Neural progenitor cell (in vitro differentiated cells): ENCODE measurements at regions not wholly inside any gene's neighbourhood (a gene's known extent, or its start where the extent isn't known, plus 50 kb on each side); places are given as distances from the start of the nearest gene placed in this dataset.

ENCODE experiments used
- DNase-seq: peaks from one replicate; pipeline ENCODE4 v3.0.0-alpha.2; 2016; ENCODE audit warnings: low spot score
- H2AFZ ChIP-seq: fragments of 200-600 bp; sonication (generic); replicated peaks from 2 replicates; pipeline ENCODE4 v1.6.1; 2016; ENCODE audit warnings: antibody characterized with exemption
- H3F3A ChIP-seq: fragments of 200-600 bp; sonication (generic); 2 replicates; pipeline ENCODE4 v1.6.1; 2016; ENCODE audit warnings: antibody characterized with exemption, low read depth
- H3K27ac ChIP-seq: fragments of 200-600 bp; sonication (generic); 2 replicates; pipeline ENCODE4 v1.5.1; 2016; ENCODE audit warnings: mild to moderate bottlenecking
- H3K27me3 ChIP-seq: fragments of 200-600 bp; sonication (generic); 2 replicates; pipeline ENCODE4 v1.6.1; 2016; ENCODE audit warnings: mild to moderate bottlenecking, moderate library complexity
- H3K36me3 ChIP-seq: fragments of 200-600 bp; sonication (generic); 2 replicates; pipeline ENCODE4 v1.5.1; 2016
- H3K4me1 ChIP-seq: fragments of 200-600 bp; sonication (generic); 2 replicates; pipeline ENCODE4 v1.6.1; 2016; ENCODE audit warnings: mixed run types
- H3K4me2 ChIP-seq: fragments of 200-600 bp; sonication (generic); 2 replicates; pipeline ENCODE4 v1.6.1; 2016
- H3K4me3 ChIP-seq: fragments of 200-600 bp; sonication (generic); 2 replicates; pipeline ENCODE4 v1.5.1; 2016
- H3K79me2 ChIP-seq: fragments of 200-600 bp; sonication (generic); 2 replicates; pipeline ENCODE4 v1.6.1; 2016; ENCODE audit warnings: low read depth
- H3K9ac ChIP-seq: fragments of 200-600 bp; sonication (generic); 2 replicates; pipeline ENCODE4 v1.6.1; 2016
- H3K9me3 ChIP-seq: fragments of 200-600 bp; sonication (generic); 2 replicates; pipeline ENCODE4 v1.5.1; 2016; ENCODE audit warnings: low read depth
- H4K20me1 ChIP-seq: fragments of 200-600 bp; sonication (generic); 2 replicates; pipeline ENCODE4 v1.6.1; 2016; ENCODE audit warnings: low read depth
- H3K27ac Mint-ChIP-seq: 3 replicates; pipeline ENCODE4 v1.8.0; 2021; ENCODE audit warnings: mixed read lengths
- H3K27me3 Mint-ChIP-seq: 2 replicates; pipeline ENCODE4 v1.8.0; 2022; ENCODE audit warnings: low read depth, mild to moderate bottlenecking, inconsistent platforms, moderate library complexity, mixed read lengths; ENCODE audit not compliant: insufficient read depth
- H3K36me3 Mint-ChIP-seq: 3 replicates; pipeline ENCODE4 v1.8.0; 2021; ENCODE audit warnings: mixed read lengths
- H3K4me1 Mint-ChIP-seq: 3 replicates; pipeline ENCODE4 v1.8.0; 2021; ENCODE audit warnings: mixed read lengths
- H3K4me3 Mint-ChIP-seq: 3 replicates; pipeline ENCODE4 v1.8.0; 2021; ENCODE audit warnings: mild to moderate bottlenecking, moderate library complexity, mixed read lengths
- H3K9me3 Mint-ChIP-seq: 3 replicates; pipeline ENCODE4 v1.8.0; 2020; ENCODE audit warnings: mixed read lengths
- EZH2 ChIP-seq: fragments of 200-600 bp; sonication (generic); IDR thresholded peaks from 2 replicates; pipeline ENCODE4 v1.6.1; 2017; ENCODE audit warnings: antibody characterized with exemption, mild to moderate bottlenecking, moderate library complexity
- EZH2phosphoT487 ChIP-seq: fragments of 200-600 bp; sonication (generic); IDR thresholded peaks from 2 replicates; pipeline ENCODE4 v1.6.1; 2017; ENCODE audit warnings: antibody characterized with exemption
- TF ChIP-seq, protein P1 (sequence below): fragments of 200-600 bp; sonication (generic); IDR thresholded peaks from 2 replicates; pipeline ENCODE4 v1.5.1; 2017; ENCODE audit warnings: antibody characterized with exemption, mild to moderate bottlenecking

DNA sequence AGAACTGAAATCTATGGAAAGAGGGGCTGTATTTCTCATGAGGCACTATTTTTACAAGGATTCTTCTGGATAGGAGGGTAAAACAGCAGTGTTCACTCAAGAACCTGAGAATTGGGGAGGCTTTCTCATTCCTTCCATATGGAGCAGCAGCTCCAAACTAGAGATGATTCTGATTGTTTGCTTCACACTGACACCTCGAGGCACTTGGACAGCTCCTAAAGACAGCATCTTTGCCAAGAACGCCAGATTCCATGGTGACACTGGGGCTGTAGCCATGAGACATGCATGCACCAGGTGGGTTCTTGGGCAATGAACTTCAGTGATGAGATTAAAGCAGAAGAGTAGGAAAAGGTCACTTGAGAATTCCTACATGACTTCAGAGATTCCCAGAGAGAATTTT lies 361.5 kb upstream of the HTR2A start:
- Histone ChIP-seq H3K27ac (no peak overlapping the region), H3K4me1 (no peaks in the 10 kb centered on the region), H3K27me3 (no peaks in the 10 kb centered on the region), H4K20me1 (no peaks in the 10 kb centered on the region), H3K4me2 (no peak overlapping the region), H3K36me3 (no peaks in the 10 kb centered on the region), H2AFZ (no peak overlapping the region), H3F3A (no peaks in the 10 kb centered on the region), H3K79me2 (no peaks in the 10 kb centered on the region), H3K9me3 (no peaks in the 10 kb centered on the region), H3K4me3 (no peak overlapping the region), H3K9ac (no peak overlapping the region)
- no peak for DNase-seq
- Mint-ChIP-seq H3K9me3 (no peaks in the 10 kb centered on the region), H3K36me3 (no peaks in the 10 kb centered on the region), H3K4me3 (no peak overlapping the region), H3K27me3 (peaks cover 2% of the 10 kb centered on the region), H3K4me1 (peaks cover 7% of the 10 kb centered on the region), H3K27ac (no peak overlapping the region)
- TF ChIP-seq EZH2 (no peak), EZH2phosphoT487 (no peak)
- TF ChIP-seq, protein P1, sequence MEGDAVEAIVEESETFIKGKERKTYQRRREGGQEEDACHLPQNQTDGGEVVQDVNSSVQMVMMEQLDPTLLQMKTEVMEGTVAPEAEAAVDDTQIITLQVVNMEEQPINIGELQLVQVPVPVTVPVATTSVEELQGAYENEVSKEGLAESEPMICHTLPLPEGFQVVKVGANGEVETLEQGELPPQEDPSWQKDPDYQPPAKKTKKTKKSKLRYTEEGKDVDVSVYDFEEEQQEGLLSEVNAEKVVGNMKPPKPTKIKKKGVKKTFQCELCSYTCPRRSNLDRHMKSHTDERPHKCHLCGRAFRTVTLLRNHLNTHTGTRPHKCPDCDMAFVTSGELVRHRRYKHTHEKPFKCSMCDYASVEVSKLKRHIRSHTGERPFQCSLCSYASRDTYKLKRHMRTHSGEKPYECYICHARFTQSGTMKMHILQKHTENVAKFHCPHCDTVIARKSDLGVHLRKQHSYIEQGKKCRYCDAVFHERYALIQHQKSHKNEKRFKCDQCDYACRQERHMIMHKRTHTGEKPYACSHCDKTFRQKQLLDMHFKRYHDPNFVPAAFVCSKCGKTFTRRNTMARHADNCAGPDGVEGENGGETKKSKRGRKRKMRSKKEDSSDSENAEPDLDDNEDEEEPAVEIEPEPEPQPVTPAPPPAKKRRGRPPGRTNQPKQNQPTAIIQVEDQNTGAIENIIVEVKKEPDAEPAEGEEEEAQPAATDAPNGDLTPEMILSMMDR: no peak

- Histone ChIP-seq H3K79me2 (no peaks in the 10 kb centered on the region), H3K9me3 (no peaks in the 10 kb centered on the region), H3K4me3 (no peak overlapping the region), H3K4me1 (no peaks in the 10 kb centered on the region), H3F3A (no peaks in the 10 kb centered on the region), H3K36me3 (no peaks in the 10 kb centered on the region), H3K9ac (no peak overlapping the region), H3K4me2 (no peak overlapping the region), H3K27ac (no peak overlapping the region), H2AFZ (no peak overlapping the region), H4K20me1 (no peaks in the 10 kb centered on the region), H3K27me3 (no peaks in the 10 kb centered on the region)
- H3K36me3 Mint-ChIP-seq: no peaks in the 10 kb centered on the region
- peaks cover 7% of the 10 kb centered on the region for H3K4me1 Mint-ChIP-seq
- no peak for DNase-seq
- peaks cover 2% of the 10 kb centered on the region for H3K27me3 Mint-ChIP-seq
- no peak overlapping the region for H3K4me3 Mint-ChIP-seq
- no peaks in the 10 kb centered on the region for H3K9me3 Mint-ChIP-seq
- H3K27ac Mint-ChIP-seq: no peak overlapping the region
- TF ChIP-seq, protein P1: no peak
- TF ChIP-seq EZH2phosphoT487: no peak
- no peak for TF ChIP-seq EZH2
Observed at GRCh38 chr13:47256618-47257017, 359.8 kb upstream of the HTR2A start.

DNA sequence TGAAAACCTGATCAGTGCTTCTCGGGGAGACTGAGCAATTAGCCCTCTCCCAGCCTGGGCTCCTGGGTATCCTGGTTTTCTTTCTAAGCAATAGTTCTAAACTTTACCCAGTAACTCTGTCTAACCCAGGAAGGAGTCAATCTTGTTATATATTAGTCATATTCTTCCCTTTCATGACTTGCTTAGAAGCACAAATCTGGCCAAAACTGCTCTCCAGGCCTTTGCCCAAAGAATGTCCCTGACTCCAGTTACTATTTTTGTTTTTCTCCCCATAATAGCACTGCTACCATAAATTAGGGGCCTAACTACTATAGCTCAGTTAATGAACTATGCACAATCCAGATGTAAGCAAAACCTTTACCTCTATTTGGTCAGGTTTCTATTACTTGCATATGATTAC lies 355.8 kb upstream of the HTR2A start:
- no peak for DNase-seq
- no peak overlapping the region for H2AFZ ChIP-seq
- H3K9me3 Mint-ChIP-seq: no peaks in the 10 kb centered on the region

More for the DNA sequence above, 355.8 kb upstream of the HTR2A start:
- Mint-ChIP-seq H3K36me3 (no peaks in the 10 kb centered on the region), H3K27ac (no peak overlapping the region), H3K4me3 (no peak overlapping the region), H3K27me3 (no peaks in the 10 kb centered on the region), H3K4me1 (peaks cover 3% of the 10 kb centered on the region)
- Histone ChIP-seq H3K36me3 (no peaks in the 10 kb centered on the region), H3K27ac (no peak overlapping the region), H3K9ac (no peak overlapping the region), H3K27me3 (no peaks in the 10 kb centered on the region), H3K4me1 (no peaks in the 10 kb centered on the region), H3K79me2 (no peaks in the 10 kb centered on the region), H3K4me3 (no peak overlapping the region), H3K9me3 (no peaks in the 10 kb centered on the region), H3F3A (no peaks in the 10 kb centered on the region), H4K20me1 (no peaks in the 10 kb centered on the region), H3K4me2 (no peak overlapping the region)
- TF ChIP-seq EZH2 (no peak), EZH2phosphoT487 (no peak)
- TF ChIP-seq, protein P1: no peak
